Nephron (organoid): ENCODE measurements at regions not wholly inside any gene's neighbourhood (a gene's known extent, or its start where the extent isn't known, plus 50 kb on each side); places are given as distances from the start of the nearest gene placed in this dataset.

Experiments used
- H3K27ac Mint-ChIP-seq, 3 experiments: 2 replicates each; pipeline ENCODE4 v1.8.0; 2020; ENCODE audit warnings: mixed read lengths in 3 of 3, mild to moderate bottlenecking in 2 of 3, moderate library complexity in 1 of 3
- H3K27me3 Mint-ChIP-seq: 2 replicates; pipeline ENCODE4 v1.8.0; 2021; ENCODE audit warnings: low read depth, mild to moderate bottlenecking, moderate library complexity, mixed read lengths
- H3K36me3 Mint-ChIP-seq: 2 replicates; pipeline ENCODE4 v1.8.0; 2020; ENCODE audit warnings: low read depth, mixed read lengths
- H3K4me1 Mint-ChIP-seq: 2 replicates; pipeline ENCODE4 v1.8.0; 2020; ENCODE audit warnings: mixed read lengths
- H3K4me3 Mint-ChIP-seq, 3 experiments: 2 replicates each; pipeline ENCODE4 v1.8.0; 2020; ENCODE audit warnings: mild to moderate bottlenecking in 3 of 3, mixed read lengths in 3 of 3, moderate library complexity in 2 of 3
- H3K9me3 Mint-ChIP-seq: 2 replicates; pipeline ENCODE4 v1.8.0; 2020; ENCODE audit warnings: mixed read lengths
- CTCF ChIP-seq, 3 experiments: fragments of 200-600 bp; sonication (generic); IDR thresholded peaks; one replicate each; pipeline ENCODE4 v1.5.0; 2021; ENCODE audit warnings: antibody characterized with exemption in 3 of 3; ENCODE audit not compliant: unreplicated experiment in 3 of 3

- H3K9me3 Mint-ChIP-seq: no peaks in the 10 kb centered on the region
- H3K36me3 Mint-ChIP-seq: no peaks in the 10 kb centered on the region
- TF ChIP-seq CTCF (IDR thresholded peaks at IDR 0.05; ENCODE audit: unreplicated experiment in 3 of 3): no peak
- H3K27ac Mint-ChIP-seq: no peak overlapping the region
- no peak overlapping the region for H3K4me3 Mint-ChIP-seq
- no peaks in the 10 kb centered on the region for H3K4me1 Mint-ChIP-seq
- H3K27me3 Mint-ChIP-seq: no peaks in the 10 kb centered on the region
Observed at GRCh38 chr11:86134580-86135318, 65.9 kb upstream of the PICALM start.

- H3K4me3 Mint-ChIP-seq: no peak overlapping the region
- no peak for TF ChIP-seq CTCF (IDR thresholded peaks at IDR 0.05; ENCODE audit: unreplicated experiment in 3 of 3)
- no peaks in the 10 kb centered on the region for H3K4me1 Mint-ChIP-seq
- H3K27ac Mint-ChIP-seq: no peak overlapping the region
- no peaks in the 10 kb centered on the region for H3K9me3 Mint-ChIP-seq
- H3K27me3 Mint-ChIP-seq: no peaks in the 10 kb centered on the region
- no peaks in the 10 kb centered on the region for H3K36me3 Mint-ChIP-seq
Observed at GRCh38 chr11:86132667-86133249, 63.9 kb upstream of the PICALM start.

- no peaks in the 10 kb centered on the region for H3K36me3 Mint-ChIP-seq
- TF ChIP-seq CTCF (IDR thresholded peaks at IDR 0.05; ENCODE audit: unreplicated experiment in 3 of 3): no peak
- H3K9me3 Mint-ChIP-seq: no peaks in the 10 kb centered on the region
- H3K4me1 Mint-ChIP-seq: no peaks in the 10 kb centered on the region
- H3K27ac Mint-ChIP-seq: peak overlapping the region in 1 of 3 experiments; percentile 37
- no peak overlapping the region for H3K4me3 Mint-ChIP-seq
- peaks cover 3% of the 10 kb centered on the region for H3K27me3 Mint-ChIP-seq
Observed at GRCh38 chr11:86129740-86130540, 61.1 kb upstream of the PICALM start.

- TF ChIP-seq CTCF (IDR thresholded peaks at IDR 0.05; ENCODE audit: unreplicated experiment in 3 of 3): no peak
- Mint-ChIP-seq H3K4me1 (no peaks in the 10 kb centered on the region), H3K36me3 (no peaks in the 10 kb centered on the region), H3K27ac (no peak overlapping the region), H3K4me3 (no peak overlapping the region), H3K27me3 (peaks cover 4% of the 10 kb centered on the region), H3K9me3 (no peaks in the 10 kb centered on the region)
Observed at GRCh38 chr11:86128914-86129313, 60.0 kb upstream of the PICALM start.

GRCh38 chr11:86126862-86127261, 58.0 kb upstream of the PICALM start:
- Mint-ChIP-seq H3K36me3 (no peaks in the 10 kb centered on the region), H3K27ac (no peak overlapping the region), H3K27me3 (peaks cover 7% of the 10 kb centered on the region), H3K4me1 (no peaks in the 10 kb centered on the region), H3K4me3 (no peak overlapping the region), H3K9me3 (no peaks in the 10 kb centered on the region)
- no peak for TF ChIP-seq CTCF (IDR thresholded peaks at IDR 0.05; ENCODE audit: unreplicated experiment in 3 of 3)
